SK-N-SH (cell line): ENCODE measurements at regions not wholly inside any gene's neighbourhood (a gene's known extent, or its start where the extent isn't known, plus 50 kb on each side); places are given as distances from the start of the nearest gene placed in this dataset.

Source experiments
- CTCF ChIP-seq: fragments of 200-600 bp; sonication (generic); IDR thresholded peaks from 2 replicates; pipeline ENCODE4 v1.6.1; 2017; ENCODE audit warnings: antibody characterized with exemption, mild to moderate bottlenecking, moderate library complexity
- EP300 ChIP-seq, 2 experiments: IDR thresholded peaks; 2 replicates each; pipeline versions ENCODE4 v1.4.0 to v1.6.1; 2012; ENCODE audit warnings: borderline replicate concordance in 1 of 2, low read depth in 1 of 2, low read length in 1 of 2
- EZH2phosphoT487 ChIP-seq: fragments of 200-600 bp; sonication (generic); IDR thresholded peaks from 2 replicates; pipeline ENCODE4 v1.6.1; 2017; ENCODE audit warnings: low read depth, mixed run types, mild to moderate bottlenecking, antibody characterized with exemption, moderate library complexity, borderline replicate concordance
- NFIC ChIP-seq: IDR thresholded peaks from 2 replicates; pipeline ENCODE4 v1.4.0; 2012; ENCODE audit warnings: borderline replicate concordance
- NRF1 ChIP-seq: IDR thresholded peaks from 2 replicates; pipeline ENCODE4 v1.6.1; 2012; ENCODE audit warnings: low read depth, mild to moderate bottlenecking, low read length
- PBX3 ChIP-seq: IDR thresholded peaks from 2 replicates; pipeline ENCODE4; 2012
- POLR2AphosphoS5 ChIP-seq: IDR thresholded peaks from 2 replicates; pipeline ENCODE4 v1.6.1; 2012; ENCODE audit warnings: low read depth, low read length
- RAD21 ChIP-seq: IDR thresholded peaks from 2 replicates; pipeline ENCODE4 v1.6.1; 2012; ENCODE audit warnings: mild to moderate bottlenecking, low read length
- RCOR1 ChIP-seq: fragments of 150-350 bp; IDR thresholded peaks from 2 replicates; pipeline ENCODE4 v1.6.1; 2017; ENCODE audit warnings: antibody characterized with exemption, low read length
- TAF1 ChIP-seq: IDR thresholded peaks from 2 replicates; pipeline ENCODE4 v1.6.1; 2012; ENCODE audit warnings: low read depth, mild to moderate bottlenecking, low read length, moderate library complexity, borderline replicate concordance
- TCF12 ChIP-seq: IDR thresholded peaks from 2 replicates; pipeline ENCODE4 v1.4.0; 2012
- YY1 ChIP-seq: IDR thresholded peaks from 2 replicates; pipeline ENCODE4 v1.4.0; 2012; ENCODE audit warnings: low read depth, mild to moderate bottlenecking
- TF ChIP-seq, protein P1 (sequence below): IDR thresholded peaks from 2 replicates; pipeline ENCODE4 v1.6.1; 2012; ENCODE audit warnings: mild to moderate bottlenecking, low read depth, low read length, moderate library complexity

DNA sequence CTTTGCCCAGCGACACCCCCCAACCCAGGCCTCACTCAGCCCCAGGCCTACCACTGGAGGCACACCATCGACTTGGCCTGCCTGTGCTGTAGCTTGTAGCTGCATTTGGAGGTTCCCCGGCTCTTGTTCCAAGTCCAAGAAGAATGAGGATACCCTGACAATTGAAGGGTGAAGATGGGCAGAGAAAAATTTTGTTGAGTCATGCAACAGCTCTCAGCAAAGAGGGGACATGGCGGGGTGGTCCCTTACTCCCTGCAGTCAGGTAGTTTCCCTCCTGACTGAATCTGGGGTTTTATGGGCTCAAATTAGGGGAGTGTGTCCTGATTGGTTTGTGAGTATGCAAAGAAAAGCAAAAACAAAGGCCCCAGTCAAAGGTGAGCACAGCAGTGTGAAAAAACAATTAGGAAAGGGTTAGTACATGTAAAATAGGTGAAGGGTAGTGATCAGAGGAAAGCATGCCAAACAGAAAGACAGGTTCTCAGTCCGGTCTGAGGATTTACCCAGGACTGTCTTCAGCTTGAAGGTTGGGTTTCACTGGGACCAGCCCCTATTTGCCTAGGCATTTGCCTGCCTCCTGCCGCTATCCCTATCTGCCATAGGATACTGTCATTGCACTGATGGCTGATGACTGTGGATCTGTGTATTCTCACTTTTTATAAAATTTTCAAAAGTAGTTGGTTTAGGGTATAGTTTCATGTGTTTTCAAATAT, 316.4 kb upstream of the RND3 start:
- no peak for TF ChIP-seq RCOR1
- TF ChIP-seq TAF1: no peak
- TF ChIP-seq CTCF: no peak
- TF ChIP-seq EZH2phosphoT487: no peak
- TF ChIP-seq NFIC: no peak
- no peak for TF ChIP-seq POLR2AphosphoS5
- TF ChIP-seq RAD21: no peak
- no peak for TF ChIP-seq TCF12
- no peak for TF ChIP-seq YY1
- no peak for TF ChIP-seq EP300 (IDR thresholded peaks at IDR 0.05; ENCODE audit: borderline replicate concordance in 1 of 2, low read depth in 1 of 2, low read length in 1 of 2)
- TF ChIP-seq PBX3: no peak
- no peak for TF ChIP-seq NRF1
- TF ChIP-seq, protein P1, sequence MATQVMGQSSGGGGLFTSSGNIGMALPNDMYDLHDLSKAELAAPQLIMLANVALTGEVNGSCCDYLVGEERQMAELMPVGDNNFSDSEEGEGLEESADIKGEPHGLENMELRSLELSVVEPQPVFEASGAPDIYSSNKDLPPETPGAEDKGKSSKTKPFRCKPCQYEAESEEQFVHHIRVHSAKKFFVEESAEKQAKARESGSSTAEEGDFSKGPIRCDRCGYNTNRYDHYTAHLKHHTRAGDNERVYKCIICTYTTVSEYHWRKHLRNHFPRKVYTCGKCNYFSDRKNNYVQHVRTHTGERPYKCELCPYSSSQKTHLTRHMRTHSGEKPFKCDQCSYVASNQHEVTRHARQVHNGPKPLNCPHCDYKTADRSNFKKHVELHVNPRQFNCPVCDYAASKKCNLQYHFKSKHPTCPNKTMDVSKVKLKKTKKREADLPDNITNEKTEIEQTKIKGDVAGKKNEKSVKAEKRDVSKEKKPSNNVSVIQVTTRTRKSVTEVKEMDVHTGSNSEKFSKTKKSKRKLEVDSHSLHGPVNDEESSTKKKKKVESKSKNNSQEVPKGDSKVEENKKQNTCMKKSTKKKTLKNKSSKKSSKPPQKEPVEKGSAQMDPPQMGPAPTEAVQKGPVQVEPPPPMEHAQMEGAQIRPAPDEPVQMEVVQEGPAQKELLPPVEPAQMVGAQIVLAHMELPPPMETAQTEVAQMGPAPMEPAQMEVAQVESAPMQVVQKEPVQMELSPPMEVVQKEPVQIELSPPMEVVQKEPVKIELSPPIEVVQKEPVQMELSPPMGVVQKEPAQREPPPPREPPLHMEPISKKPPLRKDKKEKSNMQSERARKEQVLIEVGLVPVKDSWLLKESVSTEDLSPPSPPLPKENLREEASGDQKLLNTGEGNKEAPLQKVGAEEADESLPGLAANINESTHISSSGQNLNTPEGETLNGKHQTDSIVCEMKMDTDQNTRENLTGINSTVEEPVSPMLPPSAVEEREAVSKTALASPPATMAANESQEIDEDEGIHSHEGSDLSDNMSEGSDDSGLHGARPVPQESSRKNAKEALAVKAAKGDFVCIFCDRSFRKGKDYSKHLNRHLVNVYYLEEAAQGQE: no peak
